Parathyroid adenoma (tissue), 2 donors: ENCODE measurements at regions not wholly inside any gene's neighbourhood (a gene's known extent, or its start where the extent isn't known, plus 50 kb on each side); places are given as distances from the start of the nearest gene placed in this dataset.
A peak's percentile ranks its signal among the peaks of the same experiment; 100 is the strongest.
"Not testable (repeated sequence)": the region's sequence is repeated elsewhere in the genome, so short reads cannot be mapped to it uniquely, and the experiment has no call there.

Experiments
- H2AFZ ChIP-seq: fragments of 300-600 bp; sonication (generic); one replicate; pipeline ENCODE4 v1.7.0; 2017; ENCODE audit warnings: antibody characterized with exemption, mild to moderate bottlenecking
- H3K27ac ChIP-seq: fragments of 300-600 bp; sonication (generic); one replicate; pipeline ENCODE4 v1.7.0; 2017
- H3K27me3 ChIP-seq: fragments of 300-600 bp; sonication (generic); one replicate; pipeline ENCODE4 v1.7.0; 2017; ENCODE audit warnings: low read length; ENCODE audit not compliant: control insufficient read depth, insufficient read depth
- H3K36me3 ChIP-seq: fragments of 300-600 bp; sonication (generic); one replicate; pipeline ENCODE4 v1.7.0; 2017; ENCODE audit warnings: low read length; ENCODE audit not compliant: control insufficient read depth, insufficient read depth
- H3K4me1 ChIP-seq: fragments of 300-600 bp; sonication (generic); one replicate; pipeline ENCODE4 v1.7.0; 2017; ENCODE audit warnings: control low read depth
- H3K4me2 ChIP-seq: fragments of 300-600 bp; sonication (generic); one replicate; pipeline ENCODE4 v1.7.0; 2017; ENCODE audit warnings: low read length
- H3K4me3 ChIP-seq: fragments of 300-600 bp; sonication (generic); one replicate; pipeline ENCODE4 v1.7.0; 2017; ENCODE audit warnings: low read depth, low read length
- H3K79me2 ChIP-seq: fragments of 300-600 bp; sonication (generic); one replicate; pipeline ENCODE4 v1.7.0; 2017; ENCODE audit warnings: control low read depth
- H3K9ac ChIP-seq: fragments of 300-600 bp; sonication (generic); one replicate; pipeline ENCODE4 v1.7.0; 2017; ENCODE audit warnings: mild to moderate bottlenecking
- H3K9me3 ChIP-seq: fragments of 300-600 bp; sonication (generic); one replicate; pipeline ENCODE4 v1.7.0; 2017; ENCODE audit warnings: low read length; ENCODE audit not compliant: control insufficient read depth
- TF ChIP-seq, protein P1 (sequence below): fragments of 300-600 bp; sonication (generic); IDR thresholded peaks from one replicate; pipeline ENCODE4 v1.7.0; 2017; ENCODE audit warnings: antibody characterized with exemption, mild to moderate bottlenecking
- donor health status: primary hyperparathyroidism.

GRCh38 chr17:21505819-21506815 lies 130.0 kb downstream of the KCNJ12 start:
- Histone ChIP-seq H3K36me3 (no peaks in the 10 kb centered on the region), H3K4me3 (no peak overlapping the region), H3K27me3 (no peaks in the 10 kb centered on the region), H2AFZ (no peak overlapping the region), H3K4me1 (peaks cover 2% of the 10 kb centered on the region), H3K4me2 (no peak overlapping the region), H3K79me2 (no peaks in the 10 kb centered on the region), H3K9me3 (no peaks in the 10 kb centered on the region), H3K27ac (no peak overlapping the region), H3K9ac (no peak overlapping the region)
- TF ChIP-seq, protein P1, sequence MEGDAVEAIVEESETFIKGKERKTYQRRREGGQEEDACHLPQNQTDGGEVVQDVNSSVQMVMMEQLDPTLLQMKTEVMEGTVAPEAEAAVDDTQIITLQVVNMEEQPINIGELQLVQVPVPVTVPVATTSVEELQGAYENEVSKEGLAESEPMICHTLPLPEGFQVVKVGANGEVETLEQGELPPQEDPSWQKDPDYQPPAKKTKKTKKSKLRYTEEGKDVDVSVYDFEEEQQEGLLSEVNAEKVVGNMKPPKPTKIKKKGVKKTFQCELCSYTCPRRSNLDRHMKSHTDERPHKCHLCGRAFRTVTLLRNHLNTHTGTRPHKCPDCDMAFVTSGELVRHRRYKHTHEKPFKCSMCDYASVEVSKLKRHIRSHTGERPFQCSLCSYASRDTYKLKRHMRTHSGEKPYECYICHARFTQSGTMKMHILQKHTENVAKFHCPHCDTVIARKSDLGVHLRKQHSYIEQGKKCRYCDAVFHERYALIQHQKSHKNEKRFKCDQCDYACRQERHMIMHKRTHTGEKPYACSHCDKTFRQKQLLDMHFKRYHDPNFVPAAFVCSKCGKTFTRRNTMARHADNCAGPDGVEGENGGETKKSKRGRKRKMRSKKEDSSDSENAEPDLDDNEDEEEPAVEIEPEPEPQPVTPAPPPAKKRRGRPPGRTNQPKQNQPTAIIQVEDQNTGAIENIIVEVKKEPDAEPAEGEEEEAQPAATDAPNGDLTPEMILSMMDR = no peak

GRCh38 chr17:21507806-21508205 lies 131.6 kb downstream of the KCNJ12 start:
- not testable (repeated sequence) for H3K4me3 ChIP-seq, H3K9me3 ChIP-seq, H3K27me3 ChIP-seq, H3K36me3 ChIP-seq, H3K4me2 ChIP-seq, H2AFZ ChIP-seq, H3K79me2 ChIP-seq, H3K27ac ChIP-seq, H3K4me1 ChIP-seq, H3K9ac ChIP-seq

DNA sequence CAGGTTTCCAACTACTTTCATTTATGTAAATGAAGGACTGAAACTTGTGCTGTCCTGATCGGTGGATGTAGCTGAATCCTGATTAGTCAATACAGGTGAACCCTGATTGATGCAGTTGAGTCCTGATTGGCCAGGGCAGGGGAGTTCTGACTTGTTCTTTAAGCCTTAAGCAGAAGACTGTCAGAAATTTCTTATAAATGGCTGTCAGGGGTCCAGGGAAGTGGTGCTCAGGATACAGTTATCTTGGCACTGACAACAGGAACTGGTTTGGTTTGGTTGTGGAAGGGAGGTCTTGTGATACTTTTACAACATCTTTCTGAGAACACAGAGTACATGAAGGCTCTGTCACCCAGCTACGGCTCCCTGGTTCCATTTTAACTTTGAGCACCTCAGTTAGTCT lies 132.1 kb downstream of the KCNJ12 start:
- Histone ChIP-seq H3K9ac (no peak overlapping the region), H3K36me3 (no peaks in the 10 kb centered on the region), H2AFZ (no peak overlapping the region), H3K4me1 (peaks cover 2% of the 10 kb centered on the region), H3K27ac (no peak overlapping the region), H3K9me3 (no peaks in the 10 kb centered on the region), H3K4me2 (no peak overlapping the region), H3K4me3 (no peak overlapping the region), H3K27me3 (no peaks in the 10 kb centered on the region), H3K79me2 (no peaks in the 10 kb centered on the region)
- TF ChIP-seq, protein P1 = no peak

DNA sequence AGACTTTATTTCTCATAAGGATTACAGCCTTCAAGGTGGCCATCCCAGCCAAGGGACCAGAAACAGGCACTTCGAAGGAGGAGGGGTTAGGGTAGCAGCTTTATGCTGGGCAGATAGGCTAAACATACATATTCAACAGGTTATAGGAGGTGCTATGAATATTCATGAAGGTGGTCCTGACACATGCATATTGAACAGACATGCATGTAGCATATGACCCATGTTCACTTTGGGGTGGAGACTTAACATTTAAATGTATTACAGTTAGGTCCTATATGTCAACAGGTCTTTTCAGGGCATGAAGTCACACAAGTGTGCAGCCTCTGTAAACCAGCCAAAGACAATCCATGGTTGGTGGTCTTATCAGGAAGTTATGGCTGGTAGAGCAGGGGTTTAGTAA lies 133.2 kb downstream of the KCNJ12 start:
- not testable (repeated sequence) for H3K27ac ChIP-seq, H3K4me3 ChIP-seq, H3K9me3 ChIP-seq, H3K9ac ChIP-seq, H3K36me3 ChIP-seq, H3K4me1 ChIP-seq, H2AFZ ChIP-seq, H3K4me2 ChIP-seq, H3K27me3 ChIP-seq, H3K79me2 ChIP-seq

DNA sequence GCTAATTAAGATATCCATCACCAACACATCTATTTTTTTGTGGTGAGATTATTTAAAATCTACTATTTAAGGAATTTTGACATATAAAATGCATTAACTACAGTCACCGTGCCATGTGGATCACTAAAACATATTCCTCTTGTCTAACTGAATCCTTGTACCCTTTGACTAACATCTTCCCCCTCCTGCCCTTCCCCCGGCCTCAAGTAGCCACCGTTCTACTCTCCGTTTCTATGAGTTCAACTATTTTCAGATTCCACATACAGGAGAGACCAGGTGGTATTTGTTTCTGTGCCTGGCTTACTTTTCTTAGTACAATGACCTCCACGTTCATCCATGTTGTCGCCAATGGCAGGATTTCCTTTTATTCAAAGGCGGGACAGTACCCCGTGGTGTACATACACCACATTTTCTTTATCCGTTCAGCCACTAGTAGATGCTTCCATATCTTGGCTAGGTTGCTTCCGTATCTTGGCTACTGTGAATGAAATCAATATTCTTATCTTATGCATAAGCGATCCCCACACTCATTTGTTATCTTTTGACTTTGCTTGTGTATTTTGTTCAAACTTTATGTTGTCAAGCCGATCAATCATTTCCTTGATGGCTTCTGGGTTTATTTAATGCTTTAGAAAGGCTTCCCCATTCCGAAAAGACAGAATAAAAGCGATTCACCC lies 134.7 kb downstream of the KCNJ12 start:
- no peaks in the 10 kb centered on the region for H3K36me3 ChIP-seq
- H3K4me2 ChIP-seq = peak overlapping the region; percentile 75
- TF ChIP-seq, protein P1 = no peak
- H3K4me3 ChIP-seq = peak overlapping the region; percentile 40
- no peak overlapping the region for H3K9ac ChIP-seq
- H3K9me3 ChIP-seq = no peaks in the 10 kb centered on the region
- peak overlapping the region; percentile 70 for H2AFZ ChIP-seq
- no peaks in the 10 kb centered on the region for H3K27me3 ChIP-seq
- no peaks in the 10 kb centered on the region for H3K79me2 ChIP-seq
- peaks cover 2% of the 10 kb centered on the region for H3K4me1 ChIP-seq
- H3K27ac ChIP-seq = no peak overlapping the region
